ENCODE measurements at regions not wholly inside any gene's neighbourhood (a gene's known extent, or its start where the extent isn't known, plus 50 kb on each side); places are given as distances from the start of the nearest gene placed in this dataset.

DNA sequence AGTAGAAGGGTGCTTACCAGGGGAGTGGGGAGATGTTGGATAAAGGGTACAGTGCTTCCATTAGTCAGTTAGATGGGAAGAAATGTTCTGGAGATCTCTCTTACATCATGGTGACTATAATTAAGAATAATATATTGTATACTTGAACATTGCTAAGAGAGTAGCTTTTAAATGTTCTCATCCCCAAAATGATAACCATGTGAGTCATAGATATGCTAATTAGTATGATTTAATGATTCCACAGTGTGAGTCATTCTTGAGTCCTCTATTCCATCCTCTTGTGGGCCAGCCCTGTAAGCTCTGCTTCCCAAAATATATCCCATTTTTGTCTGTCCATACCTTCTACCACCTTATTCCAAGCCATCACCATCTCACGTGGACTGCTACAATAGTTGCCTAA, 80.6 kb upstream of the CDH11 start:
- ATAC-seq = no peak
- Histone ChIP-seq H3K4me1 (ENCODE audit: low read depth) (no peaks in the 10 kb centered on the region), H3K4me3 (no peak overlapping the region), H3K36me3 (ENCODE audit: low read depth) (no peaks in the 10 kb centered on the region), H3K9me3 (no peaks in the 10 kb centered on the region)
- TF ChIP-seq, protein P1, sequence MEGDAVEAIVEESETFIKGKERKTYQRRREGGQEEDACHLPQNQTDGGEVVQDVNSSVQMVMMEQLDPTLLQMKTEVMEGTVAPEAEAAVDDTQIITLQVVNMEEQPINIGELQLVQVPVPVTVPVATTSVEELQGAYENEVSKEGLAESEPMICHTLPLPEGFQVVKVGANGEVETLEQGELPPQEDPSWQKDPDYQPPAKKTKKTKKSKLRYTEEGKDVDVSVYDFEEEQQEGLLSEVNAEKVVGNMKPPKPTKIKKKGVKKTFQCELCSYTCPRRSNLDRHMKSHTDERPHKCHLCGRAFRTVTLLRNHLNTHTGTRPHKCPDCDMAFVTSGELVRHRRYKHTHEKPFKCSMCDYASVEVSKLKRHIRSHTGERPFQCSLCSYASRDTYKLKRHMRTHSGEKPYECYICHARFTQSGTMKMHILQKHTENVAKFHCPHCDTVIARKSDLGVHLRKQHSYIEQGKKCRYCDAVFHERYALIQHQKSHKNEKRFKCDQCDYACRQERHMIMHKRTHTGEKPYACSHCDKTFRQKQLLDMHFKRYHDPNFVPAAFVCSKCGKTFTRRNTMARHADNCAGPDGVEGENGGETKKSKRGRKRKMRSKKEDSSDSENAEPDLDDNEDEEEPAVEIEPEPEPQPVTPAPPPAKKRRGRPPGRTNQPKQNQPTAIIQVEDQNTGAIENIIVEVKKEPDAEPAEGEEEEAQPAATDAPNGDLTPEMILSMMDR (IDR thresholded peaks at IDR 0.05) = no peak
- intact Hi-C loops (cut with DNase I, micrococcal nuclease) = loop anchor here in 1 of 2 donors (10.0 kb wide), 1 partner anchor 72 kb away; no protein-coding TSS in a partner anchor
- DNase-seq = no peak

DNA sequence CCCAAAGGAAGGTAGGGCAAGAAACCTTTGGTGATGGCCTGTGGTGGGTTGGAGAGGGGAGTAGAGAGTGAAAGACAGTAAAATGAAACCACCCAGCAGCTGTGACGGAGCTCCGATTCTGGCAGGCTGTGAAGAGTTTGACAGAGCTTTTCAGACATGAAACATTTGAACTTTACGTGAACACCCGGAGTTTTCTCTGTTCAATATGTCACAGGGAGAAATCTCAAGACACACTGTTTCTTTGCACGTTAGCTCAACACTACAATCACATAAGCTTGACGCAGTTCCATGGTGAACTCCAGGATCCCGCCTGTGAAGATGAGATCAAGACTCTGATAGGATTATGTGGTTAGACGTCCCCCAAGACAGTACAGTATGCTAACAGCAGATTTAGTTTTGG, 79.6 kb upstream of the CDH11 start:
- ATAC-seq (no peak), DNase-seq (no peak)
- H3K9me3 ChIP-seq = no peaks in the 10 kb centered on the region
- H3K4me3 ChIP-seq = no peak overlapping the region
- TF ChIP-seq, protein P1 (IDR thresholded peaks at IDR 0.05) = no peak
- H3K4me1 ChIP-seq (ENCODE audit: low read depth) = no peaks in the 10 kb centered on the region
- intact Hi-C loops (cut with DNase I, micrococcal nuclease) = loop anchor here in 1 of 2 donors (10.0 kb wide), 1 partner anchor 73 kb away; no protein-coding TSS in a partner anchor
- no peaks in the 10 kb centered on the region for H3K36me3 ChIP-seq (ENCODE audit: low read depth)

DNA sequence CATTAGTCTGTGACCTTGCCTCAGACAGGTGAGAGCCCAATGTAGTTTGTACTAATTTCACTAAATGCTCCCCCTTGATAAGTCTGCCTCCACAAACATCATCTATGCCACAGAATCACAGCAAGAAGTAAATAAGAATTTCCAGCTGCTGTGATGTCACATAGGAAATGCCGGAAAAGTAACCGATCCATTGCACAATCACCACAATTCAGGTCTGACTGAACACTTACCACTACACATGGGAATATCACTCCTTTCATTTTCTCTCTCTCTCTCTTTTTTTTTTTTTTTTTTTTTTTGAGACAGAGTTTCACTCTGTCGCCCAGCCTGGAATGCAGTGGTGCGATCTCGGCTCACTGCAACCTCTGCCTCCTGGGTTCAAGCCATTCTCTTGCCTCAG, 79.0 kb upstream of the CDH11 start:
- DNase-seq = no peak
- H3K9me3 ChIP-seq = no peaks in the 10 kb centered on the region
- H3K4me3 ChIP-seq = no peak overlapping the region
- no peaks in the 10 kb centered on the region for H3K36me3 ChIP-seq (ENCODE audit: low read depth)
- intact Hi-C loops (cut with DNase I, micrococcal nuclease) = loop anchor here in 1 of 2 donors (10.0 kb wide), 1 partner anchor 74 kb away; no protein-coding TSS in a partner anchor
- TF ChIP-seq, protein P1 (IDR thresholded peaks at IDR 0.05) = no peak
- no peak for ATAC-seq
- H3K4me1 ChIP-seq (ENCODE audit: low read depth) = no peaks in the 10 kb centered on the region

DNA sequence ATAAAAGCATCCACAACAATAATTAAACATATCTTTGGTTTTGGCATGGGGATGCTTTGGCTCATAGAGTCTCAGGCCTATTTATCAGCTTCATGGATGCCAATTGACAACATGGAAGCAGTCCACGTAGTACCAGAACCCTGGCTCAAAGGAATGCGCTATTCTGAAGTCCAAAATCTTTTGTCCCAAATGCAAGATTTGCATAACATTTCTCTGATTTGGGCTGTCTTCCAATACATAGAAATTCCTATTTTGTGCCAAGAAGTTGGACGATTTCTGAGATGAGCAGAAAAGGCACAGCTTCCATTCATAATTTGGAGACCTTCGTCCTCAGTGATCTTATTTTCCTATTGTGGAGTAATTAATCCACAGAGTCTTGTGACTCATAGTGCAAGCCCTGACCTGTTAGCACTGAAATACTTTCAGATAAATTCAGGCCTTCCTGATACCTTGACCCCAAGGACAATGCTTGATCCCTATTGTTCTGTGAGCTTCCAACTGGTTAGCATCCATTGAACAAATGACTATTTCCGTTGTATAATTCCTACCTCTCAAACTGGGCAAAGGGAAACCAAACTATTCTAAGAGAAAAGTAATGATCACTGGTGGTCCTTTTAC, 78.4 kb upstream of the CDH11 start:
- no peaks in the 10 kb centered on the region for H3K4me1 ChIP-seq (ENCODE audit: low read depth)
- H3K4me3 ChIP-seq = no peak overlapping the region
- TF ChIP-seq, protein P1 (IDR thresholded peaks at IDR 0.05) = no peak
- no peak for ATAC-seq
- no peaks in the 10 kb centered on the region for H3K36me3 ChIP-seq (ENCODE audit: low read depth)
- DNase-seq = no peak
- H3K9me3 ChIP-seq = no peaks in the 10 kb centered on the region
- intact Hi-C loops (cut with DNase I, micrococcal nuclease) = loop anchor here in 1 of 2 donors (10.0 kb wide), 1 partner anchor 75 kb away; no protein-coding TSS in a partner anchor

DNA sequence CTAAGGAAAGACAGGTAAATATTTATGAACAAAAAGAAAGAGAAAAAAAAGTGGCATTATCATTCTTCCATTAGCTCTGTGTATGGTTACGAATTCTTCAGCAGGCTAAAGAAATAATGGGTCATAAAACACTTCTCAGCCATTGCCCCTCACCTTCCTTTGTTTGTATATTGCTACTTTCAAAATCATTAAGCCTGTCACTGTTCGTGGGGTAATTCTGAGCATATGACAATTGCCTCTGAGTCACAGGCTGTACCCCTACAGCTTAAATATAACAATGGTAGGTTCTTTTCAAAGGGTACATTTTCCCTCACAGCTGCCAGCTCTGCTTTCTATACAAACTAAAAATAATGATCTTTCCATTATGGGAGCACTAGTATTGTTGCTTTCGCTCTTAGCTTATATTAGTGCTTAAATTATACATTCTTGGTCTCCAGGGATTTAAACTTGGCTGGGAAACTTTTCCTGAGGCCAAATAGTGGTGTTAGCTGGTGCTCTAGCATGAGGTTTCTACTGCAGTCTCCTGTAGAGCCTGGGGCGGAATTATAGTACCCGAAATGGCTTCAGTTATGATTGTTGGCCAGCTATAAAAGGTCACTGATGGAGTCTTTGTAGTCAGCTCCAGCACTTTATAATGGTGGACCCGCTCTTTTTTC, 74.7 kb upstream of the CDH11 start:
- Histone ChIP-seq H3K4me3 (no peak overlapping the region), H3K9me3 (no peaks in the 10 kb centered on the region), H3K36me3 (ENCODE audit: low read depth) (no peaks in the 10 kb centered on the region), H3K4me1 (ENCODE audit: low read depth) (no peaks in the 10 kb centered on the region)
- TF ChIP-seq, protein P1 (IDR thresholded peaks at IDR 0.05) = no peak
- ATAC-seq (no peak), DNase-seq (no peak)
- intact Hi-C loops (cut with DNase I, micrococcal nuclease) = no loop called here
